GM12864 (cell line): ENCODE measurements at regions not wholly inside any gene's neighbourhood (a gene's known extent, or its start where the extent isn't known, plus 50 kb on each side); places are given as distances from the start of the nearest gene placed in this dataset.

Experiments
- DNase-seq: peaks from one replicate; pipeline ENCODE4 v3.0.0-alpha.2; 2011; ENCODE audit warnings: low read depth
- H3K4me3 ChIP-seq: 2 replicates; pipeline ENCODE4 v1.5.1; 2011; ENCODE audit warnings: mild to moderate bottlenecking, low read depth, low read length, control low read depth
- CTCF ChIP-seq: IDR thresholded peaks from 2 replicates; pipeline ENCODE4 v1.5.1; 2011; ENCODE audit warnings: low read depth, mild to moderate bottlenecking, moderate library complexity, low read length, control low read depth, inconsistent platforms; ENCODE audit errors: missing control alignments

DNA sequence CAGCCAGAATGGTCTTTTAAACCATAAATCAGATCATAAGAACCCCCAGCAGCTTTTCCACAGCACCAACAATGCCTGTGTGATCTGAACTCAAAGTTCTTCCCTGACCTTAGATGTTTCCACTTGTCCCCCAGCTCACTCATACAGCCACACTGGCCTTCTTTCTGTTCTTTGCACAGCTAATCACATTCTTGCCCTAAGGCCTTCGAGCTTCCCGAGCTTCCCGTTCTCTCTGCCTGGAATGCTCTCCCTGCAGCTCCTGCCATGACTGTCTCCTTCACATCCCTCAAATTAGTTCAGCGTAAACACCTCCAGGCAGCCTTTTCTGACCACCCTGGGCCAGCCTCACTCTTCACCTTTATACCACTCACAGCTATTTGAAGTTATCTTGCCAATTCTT is 166.8 kb upstream of the NFE2L3 start:
- no peak for TF ChIP-seq CTCF
- DNase-seq = no peak
- H3K4me3 ChIP-seq = no peak overlapping the region

DNA sequence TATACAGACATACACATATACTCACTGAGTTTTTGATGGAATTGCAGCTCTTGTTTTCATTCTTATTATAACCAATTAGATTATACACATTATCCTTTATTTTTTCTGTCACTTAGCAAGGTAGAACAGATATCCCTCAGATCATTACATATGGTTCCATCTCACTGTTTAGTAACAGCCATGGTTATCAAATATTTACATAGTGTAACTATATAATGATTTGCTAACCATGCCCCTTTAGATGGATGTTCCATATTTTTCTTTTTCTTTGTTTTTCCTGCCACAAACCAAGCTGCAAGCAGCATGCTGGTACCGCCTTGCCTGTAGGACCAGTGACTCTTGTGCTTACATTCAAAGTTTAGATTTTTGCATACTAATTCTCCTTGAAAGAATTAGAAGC is 163.4 kb upstream of the NFE2L3 start:
- DNase-seq = no peak
- TF ChIP-seq CTCF = no peak
- H3K4me3 ChIP-seq = no peak overlapping the region

DNA sequence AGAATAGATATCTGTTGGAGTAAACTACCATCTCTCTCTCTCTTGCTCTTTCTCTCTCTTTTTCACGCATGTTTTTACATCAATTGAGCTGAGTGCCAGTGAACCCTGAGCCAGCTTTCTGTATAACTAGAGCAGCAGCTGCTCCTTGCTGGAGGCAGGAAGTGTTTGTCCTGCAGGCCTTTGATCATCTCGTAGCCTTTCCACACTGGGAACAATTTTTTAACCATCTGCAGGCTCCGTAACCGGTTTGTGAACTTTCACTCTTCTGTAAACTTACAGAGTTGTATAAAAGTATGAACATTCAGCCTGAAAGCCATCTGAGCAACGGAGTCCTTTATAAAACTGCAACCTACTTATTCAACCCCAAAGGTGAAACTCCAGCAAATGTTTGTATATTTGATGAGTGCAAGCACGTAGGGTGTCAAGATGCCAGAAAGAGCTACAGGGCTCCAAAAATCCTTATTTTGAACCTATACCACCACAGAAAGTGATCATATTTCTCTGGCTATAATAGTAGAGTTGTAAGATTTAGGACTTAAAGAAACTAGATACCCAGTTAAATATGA is 162.8 kb upstream of the NFE2L3 start:
- no peak overlapping the region for H3K4me3 ChIP-seq
- TF ChIP-seq CTCF = no peak
- DNase-seq = no peak

DNA sequence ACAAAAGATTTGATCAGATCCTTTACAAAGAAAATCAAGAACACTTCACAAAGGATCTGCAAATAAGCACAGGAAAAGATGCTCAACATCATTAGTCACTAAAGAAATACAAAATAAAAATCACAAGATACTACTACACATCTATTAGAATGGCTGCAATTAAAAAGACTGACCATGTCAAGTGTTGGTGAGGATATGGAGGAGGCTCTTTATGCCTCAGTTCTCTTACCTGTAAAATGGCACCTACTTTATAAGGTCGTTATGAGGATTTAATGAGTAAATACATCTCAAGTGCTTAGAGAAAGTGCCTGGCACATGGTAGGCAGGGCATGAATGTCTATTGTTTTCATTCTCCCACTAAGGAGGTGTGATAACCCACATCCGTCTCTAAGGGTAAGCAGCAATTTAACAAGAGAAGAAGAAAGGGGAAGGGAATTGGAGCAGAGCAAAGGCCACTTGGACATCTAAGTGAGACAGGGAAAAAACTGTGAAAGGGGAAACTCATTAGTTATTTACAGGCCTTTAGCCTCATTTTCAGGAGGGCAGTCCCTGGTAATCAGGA is 157.5 kb upstream of the NFE2L3 start:
- no peak for DNase-seq
- H3K4me3 ChIP-seq = no peak overlapping the region
- TF ChIP-seq CTCF = no peak

DNA sequence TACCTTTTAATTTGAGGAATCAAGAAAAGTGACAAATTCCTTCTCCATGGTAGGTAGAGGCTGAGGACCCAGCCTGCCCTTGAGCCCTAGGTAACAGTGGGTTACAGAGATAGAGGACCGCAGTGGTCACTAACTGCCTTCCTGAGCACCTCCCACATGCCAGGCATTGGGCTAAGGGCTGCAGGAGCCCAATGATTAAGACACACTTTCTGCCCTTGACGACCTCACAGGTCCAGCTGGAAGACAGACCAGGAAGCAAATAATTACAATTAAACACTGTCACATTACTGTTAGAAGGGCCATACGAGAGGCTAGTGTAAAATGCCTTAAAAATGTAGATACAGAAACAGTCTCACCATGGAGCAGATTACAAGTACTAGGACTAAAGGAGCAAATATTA is 156.8 kb upstream of the NFE2L3 start:
- TF ChIP-seq CTCF = no peak
- no peak for DNase-seq
- H3K4me3 ChIP-seq = no peak overlapping the region

- no peak for DNase-seq
- no peak overlapping the region for H3K4me3 ChIP-seq
- TF ChIP-seq CTCF = peak; percentile 12
These were observed 156.0 kb upstream of the NFE2L3 start for GRCh38 chr7:25996006-25996408.

- TF ChIP-seq CTCF = no peak
- DNase-seq = no peak
- H3K4me3 ChIP-seq = no peak overlapping the region
These were observed 153.5 kb upstream of the NFE2L3 start for GRCh38 chr7:25998499-25998898.
